H1 (cell line): ENCODE measurements at regions not wholly inside any gene's neighbourhood (a gene's known extent, or its start where the extent isn't known, plus 50 kb on each side); places are given as distances from the start of the nearest gene placed in this dataset.

Source experiments
- CTCF ChIA-PET: fragments of 300-600 bp; sonication (Branson Sonifier 250); formaldehyde crosslinking; loops from one replicate; lab custom pipeline; 2021; ENCODE audit not compliant: partially characterized antibody; lab: Charles Lee
- POLR2A ChIA-PET: fragments of 300-600 bp; sonication (Branson Sonifier 250); formaldehyde crosslinking; loops from one replicate; lab custom pipeline; 2021; ENCODE audit warnings: inconsistent platforms; ENCODE audit not compliant: partially characterized antibody; lab: Charles Lee
- DNase-seq, 2 experiments: peaks; one replicate each; pipeline versions ENCODE4 v3.0.0 to v3.0.0-alpha.2; 2010 to 2022; ENCODE audit warnings: low spot score in 2 of 2, low read depth in 1 of 2, mixed read lengths in 1 of 2
- FAIRE-seq: peaks from 2 replicates; lab custom pipeline; 2011; peaks lifted over from hg19 to GRCh38; lab: Jason Lieb, UNC
- H2AFZ ChIP-seq: 2 replicates; pipeline ENCODE4 v1.8.1; 2012; ENCODE audit warnings: low read length, inconsistent platforms
- H2AK5ac ChIP-seq: 2 replicates; pipeline ENCODE4 v1.6.1; 2013; ENCODE audit warnings: low read depth, low read length
- H2BK120ac ChIP-seq: replicated peaks from 2 replicates; pipeline ENCODE3; 2013; ENCODE audit warnings: low read depth, low read length, inconsistent platforms
- H2BK12ac ChIP-seq: 2 replicates; pipeline ENCODE4 v1.6.1; 2013; ENCODE audit warnings: low read depth, low read length
- H2BK15ac ChIP-seq: 2 replicates; pipeline ENCODE4 v1.6.1; 2013; ENCODE audit warnings: low read length
- H2BK20ac ChIP-seq: 2 replicates; pipeline ENCODE4 v1.6.1; 2013; ENCODE audit warnings: low read length
- H2BK5ac ChIP-seq: 2 replicates; pipeline ENCODE4 v1.6.1; 2013; ENCODE audit warnings: low read depth, low read length
- H3K14ac ChIP-seq: 2 replicates; pipeline ENCODE4 v1.6.1; 2013; ENCODE audit warnings: inconsistent platforms; ENCODE audit not compliant: insufficient read length
- H3K18ac ChIP-seq: 2 replicates; pipeline ENCODE4 v1.6.1; 2013; ENCODE audit warnings: low read length; ENCODE audit errors: extremely low read depth
- H3K23ac ChIP-seq: 2 replicates; pipeline ENCODE4 v1.6.1; 2013; ENCODE audit warnings: inconsistent platforms; ENCODE audit not compliant: insufficient read length
- H3K23me2 ChIP-seq: 2 replicates; pipeline ENCODE4 v1.6.1; 2013; ENCODE audit warnings: low read depth, low read length
- H3K27ac ChIP-seq: 2 replicates; pipeline ENCODE4 v1.6.1; 2011; ENCODE audit warnings: low read depth, low read length, inconsistent platforms
- H3K27me3 ChIP-seq, 4 experiments: replicated peaks in 1 of 4; 1 replicate in 1 of 4; 2 replicates in 3 of 4; pipeline versions ENCODE4 v1.6.1 to v1.8.1; 2011 to 2013; ENCODE audit warnings: low read length in 3 of 4, mild to moderate bottlenecking in 3 of 4, inconsistent platforms in 2 of 4, mixed read lengths in 2 of 4, moderate library complexity in 1 of 4; ENCODE audit not compliant: control insufficient read depth in 3 of 4, insufficient read depth in 3 of 4; ENCODE audit errors: extremely low read depth in 1 of 4
- H3K36me3 ChIP-seq, 4 experiments: 2 replicates each; pipeline versions ENCODE4 v1.6.1 to v1.8.1; 2011 to 2013; ENCODE audit warnings: mild to moderate bottlenecking in 4 of 4, low read length in 3 of 4, moderate library complexity in 2 of 4, control low read depth in 1 of 4, inconsistent platforms in 1 of 4; ENCODE audit not compliant: insufficient read depth in 4 of 4, control insufficient read depth in 2 of 4
- H3K4ac ChIP-seq: replicated peaks from 2 replicates; pipeline ENCODE3; 2013; ENCODE audit warnings: low read length, low read depth, mixed read lengths, inconsistent platforms; ENCODE audit not compliant: insufficient read length
- H3K4me1 ChIP-seq, 4 experiments: replicated peaks in 1 of 4; 1 replicate in 1 of 4; 2 replicates in 3 of 4; pipeline versions ENCODE4 v1.6.1 to v1.8.1; 2011 to 2013; ENCODE audit warnings: low read length in 3 of 4, inconsistent platforms in 2 of 4, mixed read lengths in 1 of 4; ENCODE audit not compliant: insufficient read depth in 4 of 4, control insufficient read depth in 3 of 4
- H3K4me2 ChIP-seq, 2 experiments: 2 replicates each; pipeline versions ENCODE4 v1.6.1 to v1.8.1; 2011 to 2013; ENCODE audit warnings: low read depth in 2 of 2, low read length in 2 of 2, control low read depth in 1 of 2, inconsistent platforms in 1 of 2, mild to moderate bottlenecking in 1 of 2; ENCODE audit not compliant: insufficient read depth in 1 of 2
- H3K4me3 ChIP-seq, 4 experiments: fragments of 200-600, 300-600 bp in 1 of 4; sonication (generic), shearing (Covaris generic), sonication (Bioruptor Twin) in 1 of 4; 2 replicates each; pipeline versions ENCODE4 v1.5.1 to v1.8.1; 2011 to 2016; ENCODE audit warnings: low read length in 4 of 4, low read depth in 3 of 4, control low read depth in 2 of 4, inconsistent platforms in 2 of 4, mild to moderate bottlenecking in 2 of 4, mixed read lengths in 1 of 4, moderate library complexity in 1 of 4; ENCODE audit not compliant: insufficient read depth in 2 of 4; ENCODE audit errors: extremely low read depth in 1 of 4
- H3K56ac ChIP-seq: replicated peaks from 2 replicates; pipeline ENCODE3; 2013; ENCODE audit warnings: low read depth, mild to moderate bottlenecking, mixed read lengths, low read length, inconsistent platforms; ENCODE audit not compliant: insufficient read length
- H3K79me1 ChIP-seq: 2 replicates; pipeline ENCODE4 v1.6.1; 2013; ENCODE audit warnings: low read depth, low read length, control low read depth
- H3K79me2 ChIP-seq, 2 experiments: 2 replicates each; pipeline versions ENCODE4 v1.6.1 to v1.8.1; 2012 to 2013; ENCODE audit warnings: low read length in 2 of 2, mild to moderate bottlenecking in 2 of 2, inconsistent platforms in 1 of 2; ENCODE audit not compliant: insufficient read depth in 2 of 2, control insufficient read depth in 1 of 2
- H3K9ac ChIP-seq, 4 experiments: replicated peaks in 1 of 4; 1 replicate in 1 of 4; 2 replicates in 3 of 4; pipeline versions ENCODE4 v1.6.1 to v1.8.1; 2011 to 2013; ENCODE audit warnings: low read depth in 3 of 4, low read length in 3 of 4, control low read depth in 2 of 4, mild to moderate bottlenecking in 2 of 4, moderate library complexity in 2 of 4, inconsistent platforms in 1 of 4; ENCODE audit errors: extremely low read depth in 1 of 4
- H3K9me3 ChIP-seq, 2 experiments: 2 replicates each; pipeline versions ENCODE4 v1.6.1 to v1.8.1; 2012 to 2013; ENCODE audit warnings: mild to moderate bottlenecking in 2 of 2, moderate library complexity in 2 of 2, control low read depth in 1 of 2, inconsistent platforms in 1 of 2, low read depth in 1 of 2, low read length in 1 of 2, mixed read lengths in 1 of 2; ENCODE audit not compliant: insufficient read depth in 2 of 2
- H4K20me1 ChIP-seq, 2 experiments: replicated peaks in 1 of 2; 2 replicates each; pipeline versions ENCODE3 to v1.8.1; 2011 to 2013; ENCODE audit warnings: inconsistent platforms in 2 of 2, low read length in 2 of 2, mild to moderate bottlenecking in 1 of 2; ENCODE audit not compliant: insufficient read depth in 2 of 2, control insufficient read depth in 1 of 2
- H4K5ac ChIP-seq: 2 replicates; pipeline ENCODE4 v1.6.1; 2013; ENCODE audit warnings: low read length, low read depth, mixed read lengths, inconsistent platforms; ENCODE audit not compliant: insufficient read length
- H4K8ac ChIP-seq: 2 replicates; pipeline ENCODE4 v1.8.0; 2013; ENCODE audit warnings: mild to moderate bottlenecking, moderate library complexity, low read length, inconsistent platforms; ENCODE audit not compliant: insufficient read depth; ENCODE audit errors: extremely low read depth
- H4K91ac ChIP-seq: replicated peaks from 2 replicates; pipeline ENCODE3; 2013; ENCODE audit warnings: low read length, mixed read lengths, inconsistent platforms; ENCODE audit not compliant: insufficient read length
- BRCA1 ChIP-seq: IDR thresholded peaks from 2 replicates; pipeline ENCODE4 v1.6.1; 2012; ENCODE audit warnings: low read depth, low read length, improper control_type of control experiment
- JUN ChIP-seq: IDR thresholded peaks from 2 replicates; pipeline ENCODE4 v1.6.1; 2011; ENCODE audit warnings: low read depth, mild to moderate bottlenecking, improper control_type of control experiment, low read length
- KDM5A ChIP-seq: fragments of 200-600 bp; IDR thresholded peaks from 2 replicates; pipeline ENCODE4 v1.7.1; 2012; ENCODE audit warnings: mild to moderate bottlenecking, low read length, inconsistent platforms, mixed read lengths
- PHF8 ChIP-seq: fragments of 200-600 bp; sonication (generic); conservative IDR thresholded peaks from 2 replicates; pipeline ENCODE4 v1.7.1; 2012; ENCODE audit warnings: low read depth, mild to moderate bottlenecking, inconsistent platforms, low read length, moderate library complexity

DNA sequence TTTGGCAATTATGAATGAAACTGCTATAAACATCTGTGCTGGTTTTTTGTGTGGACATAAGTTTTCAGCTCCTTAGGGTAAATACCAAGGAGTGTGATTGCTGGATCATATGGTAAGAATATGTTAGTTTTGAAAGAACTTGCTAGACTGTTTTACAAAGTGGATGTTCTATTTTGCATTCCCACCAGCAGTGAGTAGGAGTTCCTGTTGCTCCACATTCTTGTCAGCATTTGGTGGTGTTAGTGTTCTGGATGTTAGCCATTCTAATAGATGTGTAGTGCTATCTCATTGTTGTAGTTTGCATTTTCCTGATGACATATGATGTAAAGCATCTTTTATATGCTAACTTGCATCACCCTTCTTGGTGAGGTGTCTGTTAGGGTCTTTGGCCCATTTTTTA lies 304.6 kb downstream of the NUP35 start:
- Histone ChIP-seq H3K9me3 (no peaks in the 10 kb centered on the region), H3K79me2 (no peaks in the 10 kb centered on the region), H3K18ac (no peak overlapping the region), H3K79me1 (no peaks in the 10 kb centered on the region), H2BK120ac (no peak overlapping the region), H2AK5ac (no peak overlapping the region), H2BK5ac (no peak overlapping the region), H3K4ac (no peak overlapping the region), H3K4me3 (no peak overlapping the region), H3K23ac (no peak overlapping the region), H3K36me3 (no peaks in the 10 kb centered on the region), H3K4me1 (0 out of 7 replicates have a peak, but pooled peaks cover 0 to 2% (median 0%) of the 10 kb centered on the region in 4 experiments), H3K4me2 (no peak overlapping the region), H3K9ac (no peak overlapping the region), H3K27ac (no peak overlapping the region), H4K5ac (no peak overlapping the region), H2BK20ac (no peak overlapping the region), H4K91ac (no peak overlapping the region), H2BK15ac (no peak overlapping the region), H3K56ac (no peak overlapping the region), H3K27me3 (no peaks in the 10 kb centered on the region), H4K8ac (no peak overlapping the region), H2AFZ (no peak overlapping the region), H3K14ac (no peak overlapping the region), H4K20me1 (no peaks in the 10 kb centered on the region), H3K23me2 (no peaks in the 10 kb centered on the region), H2BK12ac (no peak overlapping the region)
- ChIA-PET POLR2A (no interaction called here), CTCF (no interaction called here)
- DNase-seq = no peak
- TF ChIP-seq JUN = no peak
- TF ChIP-seq KDM5A = no peak
- TF ChIP-seq BRCA1 = no peak
- TF ChIP-seq PHF8 = no peak
- FAIRE-seq = no peak
